OCI-LY7 (cell line): ENCODE measurements at regions not wholly inside any gene's neighbourhood (a gene's known extent, or its start where the extent isn't known, plus 50 kb on each side); places are given as distances from the start of the nearest gene placed in this dataset.

Source experiments
- CTCF ChIP-seq: fragments of 200-600 bp; sonication (generic); conservative IDR thresholded peaks from 2 replicates; pipeline ENCODE4 v1.5.1; 2014; ENCODE audit warnings: mild to moderate bottlenecking, antibody characterized with exemption, low read length, moderate library complexity, mixed read lengths
- EZH2phosphoT487 ChIP-seq: fragments of 200-600 bp; sonication (generic); IDR thresholded peaks from 2 replicates; pipeline ENCODE4 v1.6.1; 2018; ENCODE audit warnings: low read depth, borderline replicate concordance, mild to moderate bottlenecking, mixed run types, antibody characterized with exemption, low read length, moderate library complexity, mixed read lengths

GRCh38 chr6:65776332-65776731 is 69.3 kb upstream of the EYS start:
- no peak for TF ChIP-seq CTCF
- no peak for TF ChIP-seq EZH2phosphoT487
